ENCODE measurements at regions not wholly inside any gene's neighbourhood (a gene's known extent, or its start where the extent isn't known, plus 50 kb on each side); places are given as distances from the start of the nearest gene placed in this dataset.
A peak's percentile ranks its signal among the peaks of the same experiment; 100 is the strongest.

DNA sequence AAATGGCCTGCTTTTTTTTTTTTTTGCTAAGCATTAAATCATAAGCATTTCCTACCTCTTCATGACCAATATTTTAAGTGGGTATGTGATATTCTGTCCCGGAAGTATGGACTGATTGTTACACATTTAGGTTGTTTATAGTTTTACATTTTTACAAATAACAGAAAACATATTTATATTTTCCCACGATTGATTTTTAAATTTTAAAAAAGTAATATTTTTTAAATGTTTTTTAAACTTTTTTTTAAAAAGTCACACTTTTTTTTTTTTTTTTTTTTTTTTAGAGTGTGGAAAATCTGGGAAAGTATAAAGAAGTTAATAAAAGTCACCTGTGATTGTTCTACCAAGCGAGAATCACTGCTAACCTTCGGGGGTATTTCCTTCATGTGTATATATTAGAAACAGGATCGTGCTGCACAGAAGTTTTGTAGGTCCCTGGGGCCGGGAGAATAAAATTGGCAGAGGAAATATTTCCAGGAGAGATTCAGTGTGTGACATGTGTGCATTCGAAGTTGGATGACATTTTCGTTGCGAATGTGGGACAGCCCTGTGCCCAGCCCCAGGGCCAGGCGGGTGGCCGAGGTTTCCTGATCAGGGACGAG lies 173.1 kb downstream of the CDC5L start:
- DNase-seq (ENCODE audit: low spot score), result no peak

DNA sequence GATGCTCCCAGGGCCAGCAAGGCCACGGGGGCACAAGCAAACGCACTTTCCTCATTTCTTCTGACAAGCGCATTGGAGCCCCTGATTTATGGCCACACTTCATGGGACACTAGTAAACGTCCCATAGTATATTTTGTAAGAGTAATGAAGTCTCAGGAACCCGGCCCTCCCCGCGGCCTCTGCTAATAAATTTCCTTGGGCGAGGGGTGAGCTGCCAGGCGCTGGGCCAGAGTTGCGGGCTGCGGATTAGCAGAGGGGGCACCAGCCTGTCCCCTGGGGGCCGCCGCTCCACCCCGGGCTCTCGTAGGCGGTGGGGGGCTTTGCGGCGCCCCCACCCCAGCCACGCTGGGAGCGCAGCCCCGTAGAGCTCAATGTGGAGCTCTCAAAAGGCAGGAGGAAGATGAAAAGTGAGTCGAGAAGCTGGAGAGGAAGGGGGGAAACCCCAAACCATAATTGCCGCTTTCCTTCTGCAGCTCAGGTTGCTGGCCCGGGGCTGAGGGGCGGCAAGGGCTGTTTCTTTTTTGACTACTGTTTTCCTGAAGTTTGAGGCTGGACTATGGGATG lies 173.6 kb downstream of the CDC5L start:
- no peak for DNase-seq (ENCODE audit: low spot score)

DNA sequence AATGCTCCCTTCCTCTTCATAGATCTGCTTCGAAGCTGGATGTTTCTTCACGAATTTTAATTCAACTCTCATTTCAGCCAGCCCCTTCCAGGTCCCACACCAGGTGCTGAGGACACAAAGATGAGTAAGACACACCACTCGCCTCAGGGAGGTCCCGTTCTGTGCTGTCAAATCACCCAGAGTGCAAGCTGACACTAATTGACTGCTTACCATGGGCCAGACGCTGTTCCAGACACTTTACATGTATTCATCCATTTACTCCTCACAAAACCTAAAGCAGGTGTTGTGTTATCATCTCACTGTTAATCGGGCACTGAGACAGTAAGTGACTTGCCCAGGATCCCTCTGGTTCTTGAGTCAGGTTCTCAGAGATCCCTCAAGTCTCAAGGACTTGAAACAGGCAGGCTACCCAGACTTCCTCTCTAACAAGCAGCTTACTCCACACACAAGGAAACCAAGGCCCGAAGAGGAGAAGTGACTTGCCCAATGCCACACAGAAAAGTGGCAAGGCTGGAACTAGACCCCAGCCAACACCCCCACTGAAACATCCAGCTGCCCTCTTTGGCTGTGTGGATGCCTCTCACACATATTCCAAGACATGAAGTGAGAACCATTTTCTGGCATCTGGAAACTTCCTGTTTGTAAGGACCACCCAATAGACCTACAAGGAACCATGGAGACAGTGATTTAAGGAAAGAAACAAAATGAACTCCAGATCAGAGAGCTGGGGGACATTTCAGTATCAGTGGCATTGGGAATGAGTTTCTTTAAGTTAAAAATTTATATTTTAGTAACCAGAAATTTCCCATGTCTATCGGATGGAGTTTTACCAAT lies 174.5 kb downstream of the CDC5L start:
- DNase-seq (ENCODE audit: low spot score), result no peak

DNA sequence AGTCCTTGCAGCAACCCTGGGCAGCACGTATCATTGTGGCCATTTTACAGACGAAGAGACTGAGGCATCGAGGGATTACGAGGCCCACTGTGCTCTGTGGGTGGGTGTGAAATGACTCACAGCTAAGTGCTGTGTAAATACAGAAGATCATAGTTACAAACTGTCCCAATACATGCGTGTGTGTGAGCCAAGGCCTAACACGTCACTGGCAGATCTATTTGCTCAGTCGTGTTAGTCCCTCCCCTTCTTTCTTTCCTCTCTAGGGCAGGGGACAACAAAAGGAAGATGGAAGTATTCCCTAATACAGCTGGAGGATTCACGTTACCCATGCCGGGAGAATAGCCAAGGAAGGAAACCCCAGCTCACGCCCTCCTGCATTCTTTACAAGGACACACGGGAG lies 175.9 kb downstream of the CDC5L start:
- DNase-seq (ENCODE audit: low spot score), result no peak

DNA sequence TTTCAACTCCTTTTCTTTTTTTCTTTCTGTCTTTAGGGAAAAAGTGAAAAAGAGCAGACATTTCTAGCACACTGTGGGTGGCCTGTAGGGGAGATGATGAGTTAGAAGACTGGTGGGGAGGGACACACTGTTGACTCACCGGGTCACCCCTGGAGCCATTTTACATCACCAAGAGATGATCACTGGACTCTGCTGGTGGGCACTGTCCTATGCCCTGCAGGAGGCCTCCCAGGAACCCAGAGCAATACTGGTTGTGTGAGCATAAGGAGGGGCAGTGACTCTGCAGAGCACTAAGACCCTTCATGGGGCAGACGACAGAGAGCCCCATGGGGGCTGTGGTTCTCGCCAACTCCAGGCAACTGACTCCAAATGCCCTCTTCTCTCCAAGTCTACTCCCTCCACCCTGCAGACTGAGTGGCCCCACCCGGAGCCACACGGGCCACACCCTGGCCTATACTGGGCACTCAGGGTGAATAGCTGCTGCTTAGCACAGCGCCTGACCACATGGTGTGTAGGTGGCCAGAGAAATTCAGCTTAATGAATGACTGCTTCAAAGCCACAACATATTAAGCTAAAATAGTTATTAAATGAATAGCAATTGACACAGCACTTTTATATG lies 177.5 kb downstream of the CDC5L start:
- DNase-seq (ENCODE audit: low spot score), result no peak

DNA sequence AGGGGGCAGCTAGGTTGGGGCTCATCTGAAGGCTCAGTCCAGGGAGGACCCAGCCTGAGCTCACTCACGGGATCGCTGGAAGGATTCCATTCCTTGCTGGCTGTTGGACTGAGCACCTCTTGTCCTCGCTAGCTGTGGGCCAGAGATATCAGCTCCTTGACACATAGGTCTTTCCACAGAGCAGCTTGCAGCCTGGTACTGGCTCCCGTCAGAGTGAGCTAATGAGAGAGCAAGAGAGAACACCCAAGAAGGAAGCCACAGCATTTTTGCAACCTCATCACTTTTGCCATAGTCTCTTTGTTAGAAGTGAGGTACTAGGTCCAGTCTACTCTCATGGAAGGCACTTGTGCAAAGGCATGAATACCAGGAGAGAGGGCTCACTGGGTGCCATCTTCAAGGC lies 179.9 kb downstream of the CDC5L start:
- DNase-seq (ENCODE audit: low spot score), result no peak

DNA sequence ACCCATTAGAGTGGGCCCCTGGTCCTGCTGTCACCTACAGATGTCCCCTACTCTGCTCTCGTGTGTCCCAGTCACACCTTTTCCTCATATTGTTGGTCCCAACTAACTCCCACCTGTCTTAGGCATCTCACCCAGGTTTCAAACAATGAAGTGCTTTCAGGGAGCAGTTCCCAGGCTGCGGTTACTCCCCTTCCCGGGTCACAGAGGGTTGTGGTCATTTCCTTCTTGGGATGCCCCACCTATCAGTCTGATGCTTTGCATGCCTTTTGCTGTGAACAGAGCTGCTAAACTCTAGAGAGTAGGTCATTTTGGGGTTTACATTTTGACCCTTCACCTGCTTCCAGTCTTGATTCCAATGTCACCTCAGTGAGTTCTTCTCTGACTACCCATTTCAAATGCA lies 181.6 kb downstream of the CDC5L start:
- no peak for DNase-seq (ENCODE audit: low spot score)

DNA sequence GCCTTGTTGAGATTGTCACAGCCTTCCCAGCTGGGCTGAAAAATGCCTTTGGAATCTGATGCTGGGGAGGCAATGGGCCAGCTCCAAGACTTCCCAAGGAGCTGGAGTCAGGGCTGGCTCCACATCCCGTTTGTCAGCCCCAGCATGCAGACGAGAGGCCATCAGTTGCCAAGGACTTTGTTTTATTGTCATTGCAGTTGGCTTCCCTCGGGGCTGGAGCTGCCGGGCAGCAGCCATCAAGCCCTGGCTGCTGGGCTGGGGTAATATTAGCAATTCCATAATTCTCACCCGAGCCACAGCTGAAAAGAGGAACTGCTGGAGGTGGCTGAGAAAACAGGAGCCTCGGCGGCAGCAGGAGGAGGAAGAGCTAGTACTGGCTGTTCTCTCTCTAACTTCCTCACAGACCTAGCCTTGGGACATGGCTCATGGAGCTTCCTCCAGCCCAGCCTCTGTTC lies 182.5 kb downstream of the CDC5L start:
- no peak for DNase-seq (ENCODE audit: low spot score)

DNA sequence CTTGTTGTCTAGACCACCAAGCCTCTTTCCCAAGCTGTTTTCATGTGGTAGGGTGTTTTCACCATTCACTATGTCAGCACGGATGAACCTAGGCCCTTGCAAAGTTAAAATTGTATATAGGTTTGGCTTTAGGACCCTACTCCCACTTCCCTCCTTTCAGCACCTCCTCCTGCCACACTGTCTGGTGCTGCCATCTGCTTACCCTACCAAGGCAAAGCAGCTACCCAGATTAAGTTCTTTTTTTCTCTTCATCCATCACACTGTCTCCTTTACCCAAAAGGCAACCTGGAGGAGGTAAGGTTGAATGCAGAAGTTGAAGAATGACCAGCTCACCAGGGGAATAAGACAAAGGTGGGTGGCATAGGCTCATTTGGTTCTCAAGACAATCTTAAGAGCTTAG lies 184.0 kb downstream of the CDC5L start:
- DNase-seq (ENCODE audit: low spot score), result no peak

DNA sequence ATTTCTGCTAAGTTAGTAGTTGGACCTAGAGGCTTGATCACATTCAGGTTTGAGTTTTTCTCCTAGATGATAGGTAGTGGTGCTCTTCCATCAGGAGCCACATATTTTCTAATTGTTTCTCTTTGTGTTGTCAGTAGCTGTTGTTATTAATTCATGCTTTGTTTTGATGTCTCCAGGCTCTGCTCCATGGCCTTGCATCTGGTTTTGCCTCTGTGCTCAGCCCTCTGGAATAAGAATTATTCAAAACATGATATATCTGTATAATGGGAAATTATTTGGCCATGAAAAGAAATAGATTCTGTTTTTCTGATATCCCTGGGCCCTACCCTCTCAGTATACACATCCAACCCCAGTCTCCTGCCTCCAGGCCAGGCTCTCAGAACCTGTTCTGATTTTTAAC lies 184.8 kb downstream of the CDC5L start:
- DNase-seq (ENCODE audit: low spot score), result no peak

DNA sequence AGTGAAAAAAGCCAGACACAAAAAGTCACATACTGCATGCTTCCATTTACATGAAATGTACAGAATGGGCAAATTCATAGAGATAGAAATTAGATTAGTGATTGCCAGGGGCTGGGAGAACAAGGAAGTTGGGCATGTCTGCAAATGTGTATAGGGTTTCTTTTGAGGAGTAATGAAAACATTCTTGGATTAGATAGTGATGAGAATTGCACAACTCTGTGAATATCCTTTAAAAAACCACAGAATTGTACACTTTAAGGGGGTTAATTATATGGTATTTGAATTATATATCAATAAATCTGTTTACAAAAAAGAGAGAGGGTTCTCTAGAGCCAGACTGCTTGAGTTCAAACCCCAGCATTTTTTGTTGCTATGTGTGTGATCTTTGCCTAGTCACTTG lies 188.1 kb downstream of the CDC5L start:
- no peak for DNase-seq (ENCODE audit: low spot score)

DNA sequence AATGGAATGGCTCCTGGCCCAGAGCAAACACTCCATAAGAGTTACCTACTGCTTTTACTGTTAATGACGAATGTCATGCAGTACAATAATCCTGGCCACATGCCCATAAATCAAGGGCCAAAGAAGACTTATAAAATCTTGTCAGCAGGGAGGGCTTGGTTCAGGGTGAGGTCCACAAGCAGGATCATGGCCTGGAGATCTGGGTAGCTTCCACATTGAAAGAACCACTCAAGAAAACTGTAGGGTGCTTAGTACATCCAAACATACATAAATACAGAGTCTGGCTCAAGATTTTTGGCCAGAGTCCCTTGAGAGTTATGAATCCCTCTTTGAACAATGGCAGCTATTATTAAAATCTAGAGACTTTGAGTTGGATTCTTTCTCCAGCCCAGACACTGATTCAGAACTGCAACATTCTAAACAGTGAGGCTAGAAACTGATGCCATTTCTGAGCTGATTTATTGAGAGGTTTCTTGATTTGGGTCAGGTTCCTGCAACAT lies 188.7 kb downstream of the CDC5L start:
- DNase-seq (ENCODE audit: low spot score), result no peak

DNA sequence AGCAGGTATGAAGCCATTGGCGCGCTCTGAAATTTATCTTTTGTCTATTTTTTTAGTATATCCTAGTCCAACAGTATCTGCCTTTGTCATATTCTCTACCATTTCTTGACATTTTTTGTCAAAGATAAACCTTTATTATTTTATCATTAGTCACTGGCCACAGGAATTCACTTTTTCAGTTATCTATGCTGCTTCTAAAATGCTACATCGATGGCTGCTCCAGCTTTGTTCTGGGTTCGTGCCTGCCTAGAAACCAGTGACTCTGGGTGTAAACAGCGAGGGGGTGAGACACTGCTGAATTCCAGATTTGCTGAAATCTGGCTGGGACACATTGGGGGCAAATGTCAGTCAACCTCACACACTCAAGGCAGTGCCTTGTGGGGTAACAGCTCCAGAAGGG lies 193.4 kb downstream of the CDC5L start:
- no peak for DNase-seq (ENCODE audit: low spot score)

DNA sequence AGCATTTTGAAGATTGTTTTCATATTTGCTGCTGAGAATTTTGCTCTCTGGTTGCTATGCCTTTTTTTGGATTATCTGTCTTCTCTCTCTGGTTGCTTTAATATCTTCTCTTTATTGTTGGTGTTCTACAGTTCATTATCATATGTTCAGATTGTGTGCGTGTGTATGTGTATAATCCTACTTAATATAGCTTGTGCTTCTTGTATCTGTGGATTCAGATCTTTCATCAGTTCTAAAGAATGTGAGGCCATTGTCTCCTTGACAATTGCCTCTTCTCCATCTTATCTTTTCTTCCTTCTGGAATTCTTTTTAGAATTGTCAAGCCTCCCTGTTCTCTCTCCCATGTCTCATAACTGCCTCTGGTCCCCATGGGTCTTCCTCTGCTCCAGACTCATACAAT lies 195.4 kb downstream of the CDC5L start:
- no peak for DNase-seq (ENCODE audit: low spot score)

DNA sequence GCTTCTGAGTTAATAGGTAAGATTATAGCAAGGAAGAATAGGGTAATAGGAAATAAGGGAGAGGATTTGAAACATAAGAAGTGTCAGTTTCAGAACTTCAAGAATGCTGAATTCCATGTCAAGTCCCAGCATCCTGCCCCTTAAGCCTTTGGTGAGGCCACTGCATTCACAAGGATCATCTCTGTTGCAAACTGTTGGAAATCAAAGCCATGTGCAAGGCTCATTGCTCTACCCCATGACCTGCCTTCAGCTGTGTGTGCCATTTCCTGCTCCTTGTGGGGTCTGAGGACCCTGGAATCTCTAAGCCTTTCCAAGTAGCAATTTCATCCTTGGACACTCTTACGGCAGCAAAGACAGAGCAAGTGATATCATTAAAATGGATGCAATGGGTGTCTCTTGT lies 203.0 kb downstream of the CDC5L start:
- DNase-seq (ENCODE audit: low spot score), result no peak

DNA sequence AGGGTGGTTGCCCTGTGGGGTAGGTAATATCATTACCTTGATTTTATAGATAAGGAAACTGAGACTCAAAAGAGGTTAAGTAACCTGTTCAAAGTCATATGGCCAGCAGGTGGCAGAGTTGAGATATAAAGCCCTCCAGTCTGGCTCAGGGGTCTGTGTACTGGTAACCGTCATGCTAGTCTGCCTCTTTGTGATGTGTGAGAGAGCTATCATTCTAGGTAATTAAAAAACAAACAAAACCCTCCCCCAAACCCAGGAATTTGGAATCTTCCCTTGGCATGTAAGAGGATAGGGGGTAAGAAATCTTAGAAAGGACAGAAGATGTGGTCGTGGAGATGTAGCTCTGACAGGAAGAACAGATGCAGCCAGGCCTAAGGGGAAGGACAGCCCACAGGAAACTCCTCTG lies 206.0 kb downstream of the CDC5L start:
- peak; percentile 54 for DNase-seq (ENCODE audit: low spot score)

DNA sequence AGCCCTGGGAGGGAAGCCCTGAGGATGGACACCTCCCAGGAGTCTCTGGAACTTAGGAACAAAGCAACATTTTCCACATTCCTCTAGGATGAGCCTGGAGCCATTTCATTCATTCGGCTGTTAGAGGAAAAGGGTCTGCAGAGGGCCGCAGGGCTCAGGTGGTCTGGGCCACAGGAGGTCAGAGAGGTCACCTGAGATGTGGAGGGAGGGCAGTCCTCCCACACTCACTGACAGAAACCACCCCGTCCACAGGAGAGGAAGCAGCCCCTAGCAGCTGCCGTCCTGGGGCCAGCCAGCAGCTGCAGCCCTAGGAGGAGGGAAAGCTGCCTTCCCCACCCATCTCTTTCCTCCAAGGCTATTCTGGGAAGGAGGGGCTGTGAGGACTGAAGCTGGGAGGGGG lies 207.0 kb downstream of the CDC5L start:
- DNase-seq (ENCODE audit: low spot score), result no peak

DNA sequence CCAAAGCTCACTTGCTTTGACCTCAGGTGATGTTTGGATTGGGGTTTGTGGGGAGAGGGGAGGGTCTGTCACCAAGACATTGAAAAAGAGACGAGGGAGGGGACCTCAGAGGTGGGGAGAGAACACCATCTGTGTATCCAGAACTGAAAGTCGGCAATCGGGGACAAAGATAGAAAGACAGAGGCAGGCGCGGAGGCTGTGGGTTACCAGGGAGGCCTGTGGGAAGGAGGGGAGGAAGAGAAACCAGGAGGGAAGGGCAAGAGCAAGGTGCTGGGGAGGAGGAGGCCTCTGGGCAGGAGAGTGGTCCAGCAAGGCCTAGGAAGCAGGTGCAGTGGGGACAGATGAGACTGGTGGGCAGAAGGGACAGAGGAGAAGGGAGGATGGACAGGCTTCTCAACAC lies 211.2 kb downstream of the CDC5L start:
- no peak for DNase-seq (ENCODE audit: low spot score)

DNA sequence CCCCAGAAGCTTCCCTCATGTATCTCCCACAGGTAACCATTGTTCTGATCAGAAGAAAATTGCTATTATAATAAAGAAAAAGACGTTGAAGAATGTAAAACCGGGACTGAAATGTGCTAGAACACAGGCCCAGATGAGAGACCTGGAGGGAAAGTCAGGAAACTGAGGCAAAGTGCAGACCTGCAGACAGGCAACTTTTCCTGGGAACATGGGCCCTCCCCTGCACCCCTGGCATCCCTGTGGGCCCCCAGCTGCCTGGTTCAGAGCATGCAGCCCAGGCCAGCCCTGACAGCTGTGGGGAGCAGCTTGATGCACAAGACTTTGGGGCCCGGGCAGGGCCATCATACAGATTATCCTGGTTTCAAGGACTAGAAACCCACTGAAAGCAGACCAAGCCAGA lies 212.2 kb downstream of the CDC5L start:
- no peak for DNase-seq (ENCODE audit: low spot score)

DNA sequence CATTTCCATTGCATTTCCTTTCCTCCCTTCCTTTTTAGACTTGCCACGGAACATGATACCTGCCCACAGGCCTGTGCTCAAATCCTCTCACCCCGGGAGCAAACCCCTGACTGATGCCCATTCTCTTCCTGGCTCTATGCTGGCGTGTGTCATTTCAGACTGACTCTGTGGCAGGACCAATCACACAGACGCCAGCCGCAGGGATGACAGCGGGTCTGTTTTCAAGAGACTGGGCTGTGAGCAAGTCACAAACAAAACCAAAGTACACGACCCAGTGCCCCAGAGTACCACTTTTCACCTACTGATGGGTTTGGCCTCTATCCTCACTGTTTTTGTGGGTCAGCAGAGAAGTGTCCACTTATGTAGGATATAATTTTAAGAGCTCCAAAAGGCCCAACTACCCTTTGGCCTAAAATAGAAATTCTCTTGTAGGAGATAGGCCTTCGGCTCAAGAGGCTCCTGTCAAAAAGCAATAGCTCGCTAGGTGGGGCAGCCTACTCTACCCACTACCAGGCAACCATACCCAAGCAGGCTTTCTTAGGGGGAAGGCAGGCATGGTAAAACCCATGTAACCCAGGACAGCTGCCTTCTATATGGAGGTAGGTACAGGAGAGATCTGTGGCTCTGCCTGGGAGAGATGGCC lies 215.7 kb downstream of the CDC5L start:
- no peak for DNase-seq (ENCODE audit: low spot score)

DNA sequence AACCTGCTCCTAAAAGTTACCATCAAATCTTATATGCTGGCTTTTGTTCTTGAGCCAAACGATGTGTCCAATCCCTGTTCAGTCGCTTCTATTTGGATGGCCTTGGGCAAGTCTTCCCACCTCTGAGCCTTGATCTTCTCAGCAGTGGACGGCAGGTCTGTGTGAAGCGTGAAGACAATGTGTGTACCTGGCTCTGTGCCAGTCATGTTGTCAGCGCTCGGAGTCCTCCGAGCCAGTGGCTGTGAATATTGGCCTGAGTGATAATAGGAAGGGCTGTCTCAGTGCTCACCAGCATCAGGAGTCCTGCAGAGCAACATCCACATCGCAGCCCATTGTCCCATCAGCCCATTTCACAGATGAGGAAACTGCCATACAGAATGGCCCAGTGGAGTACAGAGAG lies 219.0 kb downstream of the CDC5L start:
- DNase-seq (ENCODE audit: low spot score), result no peak

DNA sequence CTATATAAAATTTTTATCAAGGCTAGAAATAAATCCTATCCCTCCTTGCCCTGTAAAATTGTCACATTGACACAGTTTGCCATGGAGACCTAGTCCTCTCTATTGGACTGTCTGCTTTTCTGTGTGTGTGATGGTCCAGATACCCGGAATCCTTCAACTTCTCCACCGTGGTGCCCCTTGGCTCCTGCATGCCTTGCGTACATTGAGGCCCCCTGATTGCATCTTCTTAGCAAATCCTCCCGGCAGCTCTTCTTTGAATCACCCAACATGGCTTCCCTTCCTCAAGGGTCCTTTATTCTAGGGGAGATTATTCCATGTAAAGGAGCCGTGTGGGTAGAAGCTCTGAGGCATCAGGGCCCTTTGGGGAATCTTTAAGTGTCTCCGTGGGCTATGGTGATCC lies 219.5 kb downstream of the CDC5L start:
- DNase-seq (ENCODE audit: low spot score), result no peak

Data from RKO (cell line).